SKM-1 treated with dmso at 0.1 percent for 144 hours (cell line): ENCODE measurements at regions not wholly inside any gene's neighbourhood (a gene's known extent, or its start where the extent isn't known, plus 50 kb on each side); places are given as distances from the start of the nearest gene placed in this dataset.

ENCODE experiments used
- DNase-seq: peaks from one replicate; lab custom pipeline; 2025; ENCODE audit not compliant: unreplicated experiment; lab: John Stamatoyannopoulos, UW

- no peak for DNase-seq
These were observed 817.9 kb upstream of the SOX9 start for GRCh38 chr17:71302721-71303549.

- DNase-seq, result no peak
These were observed 816.2 kb upstream of the SOX9 start for GRCh38 chr17:71304498-71305158.

GRCh38 chr17:71313866-71314265 lies 807.0 kb upstream of the SOX9 start:
- DNase-seq, result no peak

- no peak for DNase-seq
These were observed 805.3 kb upstream of the SOX9 start for GRCh38 chr17:71315568-71315967.

- DNase-seq, result no peak
These were observed 804.5 kb upstream of the SOX9 start for GRCh38 chr17:71316176-71316897.

DNA sequence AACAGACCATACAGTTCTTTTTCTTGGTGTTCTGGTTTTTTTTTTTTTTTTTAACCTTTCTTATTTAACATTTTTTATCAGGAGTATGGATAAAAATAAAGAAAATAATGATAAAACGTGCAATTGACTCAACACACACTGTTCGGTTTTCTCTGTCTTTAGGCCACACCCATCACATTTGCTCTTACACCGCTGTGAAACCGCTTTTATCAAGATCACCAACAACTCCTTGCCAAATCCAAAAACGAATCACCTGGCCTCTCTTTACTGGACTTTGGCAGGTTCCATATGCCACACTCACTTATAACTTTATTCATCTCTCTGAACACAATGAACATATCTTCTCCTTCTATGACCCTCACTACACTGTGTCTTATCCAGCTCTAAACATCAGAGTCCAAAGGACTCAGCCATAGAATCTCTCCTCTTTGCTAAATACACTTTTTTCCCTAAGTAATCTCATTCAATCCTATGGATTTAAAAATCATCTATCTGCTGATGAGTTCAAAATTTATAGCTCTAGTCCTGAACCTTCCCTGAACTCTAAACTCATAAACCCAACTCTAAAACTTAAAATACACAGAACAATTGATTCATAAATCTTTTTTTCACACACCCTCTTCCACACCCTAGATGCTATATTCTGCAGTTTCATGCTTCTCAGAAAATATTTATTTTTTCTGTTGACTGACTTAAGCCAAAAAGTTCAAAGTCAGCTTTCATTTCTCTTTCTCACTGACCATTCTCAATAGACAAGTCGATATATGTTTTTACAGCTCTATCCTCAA lies 800.6 kb upstream of the SOX9 start:
- no peak for DNase-seq

- no peak for DNase-seq
These were observed 795.7 kb upstream of the SOX9 start for GRCh38 chr17:71325117-71325516.

DNA sequence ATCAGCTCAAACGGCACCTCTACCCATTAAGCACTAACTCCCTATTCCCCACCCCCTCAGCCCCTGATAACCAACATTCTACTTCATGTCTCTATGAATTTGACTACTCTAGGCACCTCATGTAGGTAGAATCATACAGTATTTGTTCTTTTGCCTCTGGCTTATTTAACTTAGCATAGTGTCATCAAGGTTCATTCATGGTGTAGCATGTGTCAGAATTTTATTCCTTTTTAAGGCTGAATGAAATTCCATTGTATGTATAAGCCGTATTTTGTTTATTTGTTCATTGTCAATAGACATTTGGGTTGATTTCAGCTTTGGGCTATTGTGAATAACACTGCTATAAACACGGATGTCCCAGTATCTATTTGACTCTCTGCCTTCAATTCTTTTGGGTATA lies 794.9 kb upstream of the SOX9 start:
- no peak for DNase-seq

GRCh38 chr17:71327376-71328059 lies 793.3 kb upstream of the SOX9 start:
- DNase-seq, result no peak

DNA sequence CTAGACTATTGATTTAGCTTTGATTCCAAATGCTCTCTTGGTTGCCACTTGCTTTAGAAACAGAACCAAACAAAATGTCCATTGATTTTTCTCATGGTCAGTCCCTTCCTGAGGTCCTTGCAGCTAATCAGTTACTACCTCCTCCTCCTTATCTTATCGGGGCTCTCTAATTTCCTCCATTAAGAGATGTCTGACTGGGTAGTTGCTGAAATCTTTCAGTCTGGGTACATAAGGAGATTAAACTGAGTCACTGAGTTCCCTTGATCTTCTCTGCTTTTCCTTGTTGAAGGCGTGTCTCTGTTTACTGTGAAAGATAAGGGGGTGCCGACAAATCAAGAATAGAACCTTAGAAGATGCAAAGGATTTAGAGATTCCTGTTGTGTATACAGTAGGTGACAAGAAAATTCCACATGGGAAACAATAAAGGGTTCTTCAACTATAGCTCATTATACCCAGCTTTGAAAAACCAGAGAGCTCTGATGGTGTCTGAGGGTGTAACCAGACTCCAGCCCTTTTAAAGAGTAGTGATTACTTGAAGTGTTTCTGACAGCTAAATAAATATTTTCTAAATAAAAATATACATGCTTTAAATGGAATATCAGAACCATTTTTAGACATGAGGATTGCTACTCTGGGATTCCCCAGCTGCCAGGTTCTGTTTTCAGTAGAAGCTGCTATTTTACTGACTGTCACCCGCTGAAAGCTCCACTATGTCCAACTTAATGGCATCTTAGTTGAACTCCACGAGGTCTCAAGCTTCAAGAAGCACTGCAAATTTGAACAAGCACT lies 791.3 kb upstream of the SOX9 start:
- no peak for DNase-seq

DNA sequence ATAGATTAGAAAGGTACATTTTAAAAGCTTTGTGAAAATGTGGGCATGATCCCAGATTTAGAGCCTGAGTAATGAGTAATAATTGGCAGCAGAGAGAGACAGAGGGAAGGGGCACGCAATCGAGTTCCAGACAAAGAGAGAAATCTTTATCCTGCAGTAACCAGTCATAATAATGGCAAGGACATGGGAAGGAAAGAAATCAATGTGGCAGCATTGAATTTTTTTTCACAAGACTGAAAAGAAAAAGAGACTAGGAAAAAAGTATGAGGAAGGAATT lies 790.8 kb upstream of the SOX9 start:
- no peak for DNase-seq

GRCh38 chr17:71331754-71332325 lies 789.0 kb upstream of the SOX9 start:
- DNase-seq, result no peak

DNA sequence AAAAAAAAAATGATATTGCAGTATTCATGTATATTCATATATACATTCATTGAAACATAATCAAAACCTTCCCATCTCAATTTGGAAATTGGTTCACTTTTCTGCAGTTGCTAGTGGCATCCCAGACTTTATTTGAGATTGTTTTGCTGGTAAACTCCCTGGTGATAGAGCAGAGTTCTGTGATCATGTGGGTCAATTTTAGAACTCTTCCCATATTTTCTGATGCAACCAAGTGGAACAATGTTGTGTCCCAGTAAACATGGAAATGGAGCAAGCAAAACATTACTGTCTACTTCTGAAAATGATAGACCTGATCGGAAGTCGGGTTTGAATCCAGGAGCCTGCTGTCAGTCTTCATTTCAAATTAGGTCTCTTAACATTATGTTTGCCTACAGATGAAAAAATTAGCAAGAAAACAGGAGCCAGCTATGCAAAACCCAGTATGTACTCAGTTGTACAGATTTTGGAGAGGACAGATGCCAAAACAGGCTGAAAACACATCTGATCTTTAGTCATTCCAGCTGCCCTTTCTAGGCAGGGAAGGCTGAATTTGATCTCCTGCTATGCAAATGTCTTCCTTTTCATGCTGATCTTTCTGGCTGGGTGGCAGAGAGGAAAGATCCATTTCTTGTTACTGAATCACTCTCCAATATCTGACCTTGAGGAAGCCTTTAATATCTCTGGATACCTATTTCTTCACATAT lies 786.6 kb upstream of the SOX9 start:
- DNase-seq, result no peak

DNA sequence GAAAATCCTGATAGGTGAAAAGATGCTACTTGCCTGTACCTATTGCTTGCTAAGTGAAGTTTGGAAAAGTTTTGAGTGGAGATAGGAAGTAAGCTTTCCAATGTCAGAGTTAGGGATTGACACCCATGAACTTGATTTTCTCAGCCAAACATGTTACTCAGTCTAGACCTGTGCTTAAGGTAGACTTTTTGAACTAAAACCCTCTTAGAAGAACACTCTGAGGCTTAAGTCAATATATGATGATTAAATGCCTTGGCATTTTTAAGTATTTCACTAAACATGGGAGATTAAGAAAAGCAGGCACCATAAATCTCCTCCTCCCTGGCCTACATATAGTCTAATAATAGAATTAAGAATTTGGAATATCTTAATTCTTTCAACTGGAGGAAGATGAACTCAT lies 785.6 kb upstream of the SOX9 start:
- DNase-seq, result no peak

DNA sequence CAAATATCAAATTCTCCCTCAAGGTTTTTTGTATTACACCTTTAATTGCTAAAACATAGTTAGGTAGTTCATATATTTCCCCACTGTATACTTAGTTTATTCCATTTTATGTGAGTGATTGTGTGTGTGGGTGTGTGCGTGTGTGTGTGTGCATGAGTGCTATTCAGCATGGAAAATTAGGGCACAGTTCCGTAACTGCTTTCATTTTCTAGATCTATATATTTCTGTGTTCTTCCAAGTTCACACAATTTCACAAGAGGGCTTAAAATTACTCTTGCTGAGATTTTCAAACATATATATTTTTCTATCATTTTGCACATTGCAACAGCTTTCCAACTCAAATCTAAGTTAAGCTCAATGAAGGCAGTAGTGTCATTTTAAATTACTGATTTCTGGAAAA lies 782.9 kb upstream of the SOX9 start:
- no peak for DNase-seq

- DNase-seq, result peak; percentile 43
These were observed 782.4 kb upstream of the SOX9 start for GRCh38 chr17:71338396-71338795.

- no peak for DNase-seq
These were observed 781.6 kb upstream of the SOX9 start for GRCh38 chr17:71339206-71339605.

DNA sequence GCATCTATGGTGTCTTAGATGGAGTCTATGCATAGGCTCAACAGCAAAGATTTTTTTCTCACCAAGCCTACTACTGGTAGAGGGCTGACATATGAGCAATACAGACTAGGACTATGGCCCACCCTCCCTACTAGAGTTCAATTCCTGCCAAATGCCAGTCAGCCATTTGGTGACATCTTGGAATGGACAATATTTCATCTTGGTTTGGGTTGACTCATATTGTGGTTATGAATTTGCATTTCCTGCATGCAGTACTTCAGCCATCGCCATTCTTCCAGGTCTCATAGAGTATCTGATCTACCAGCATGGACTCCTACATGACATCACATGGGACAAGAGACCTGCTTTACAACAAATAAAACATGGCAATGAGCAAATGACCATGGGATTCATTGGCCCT lies 778.1 kb upstream of the SOX9 start:
- DNase-seq, result no peak

GRCh38 chr17:71349908-71350600 lies 770.8 kb upstream of the SOX9 start:
- no peak for DNase-seq
